Brain microvascular endothelial cell (primary cell): ENCODE measurements at regions not wholly inside any gene's neighbourhood (a gene's known extent, or its start where the extent isn't known, plus 50 kb on each side); places are given as distances from the start of the nearest gene placed in this dataset.

Experiments used
- DNase-seq: peaks from one replicate; pipeline ENCODE4 v3.0.0-alpha.2; 2020
- H3K27ac ChIP-seq: fragments of 250-450 bp; sonication (Bioruptor Pico); 2 replicates; pipeline ENCODE4 v1.5.1; 2020; ENCODE audit warnings: mild to moderate bottlenecking, moderate library complexity
- H3K27me3 ChIP-seq: fragments of 250-450 bp; sonication (Bioruptor Pico); replicated peaks from 2 replicates; pipeline ENCODE4 v1.5.1; 2020; ENCODE audit warnings: mild to moderate bottlenecking
- H3K36me3 ChIP-seq: fragments of 250-450 bp; sonication (Bioruptor Pico); replicated peaks from 2 replicates; pipeline ENCODE4 v1.5.1; 2020; ENCODE audit warnings: mild to moderate bottlenecking
- H3K4me3 ChIP-seq: 2 replicates; pipeline ENCODE4 v1.5.1; 2011; ENCODE audit warnings: low read depth, mild to moderate bottlenecking, control low read depth, low read length, moderate library complexity
- in situ Hi-C: cut with HindIII; loops from 2 replicates; pipeline ENCODE4 v1.10.0; 2017; ENCODE audit warnings: low sequenced_read_pairs, low pct_ligation_motif_present
- TF ChIP-seq, protein P1 (sequence below): IDR thresholded peaks from 2 replicates; pipeline ENCODE4 v1.5.1; 2011; ENCODE audit warnings: low read depth, mild to moderate bottlenecking, moderate library complexity, low read length, control low read depth, inconsistent platforms; ENCODE audit errors: missing control alignments

GRCh38 chr12:23084236-23084995, 459.4 kb downstream of the ETNK1 start:
- no peaks in the 10 kb centered on the region for H3K36me3 ChIP-seq
- peak overlapping the region; percentile 22 for H3K27ac ChIP-seq
- TF ChIP-seq, protein P1, sequence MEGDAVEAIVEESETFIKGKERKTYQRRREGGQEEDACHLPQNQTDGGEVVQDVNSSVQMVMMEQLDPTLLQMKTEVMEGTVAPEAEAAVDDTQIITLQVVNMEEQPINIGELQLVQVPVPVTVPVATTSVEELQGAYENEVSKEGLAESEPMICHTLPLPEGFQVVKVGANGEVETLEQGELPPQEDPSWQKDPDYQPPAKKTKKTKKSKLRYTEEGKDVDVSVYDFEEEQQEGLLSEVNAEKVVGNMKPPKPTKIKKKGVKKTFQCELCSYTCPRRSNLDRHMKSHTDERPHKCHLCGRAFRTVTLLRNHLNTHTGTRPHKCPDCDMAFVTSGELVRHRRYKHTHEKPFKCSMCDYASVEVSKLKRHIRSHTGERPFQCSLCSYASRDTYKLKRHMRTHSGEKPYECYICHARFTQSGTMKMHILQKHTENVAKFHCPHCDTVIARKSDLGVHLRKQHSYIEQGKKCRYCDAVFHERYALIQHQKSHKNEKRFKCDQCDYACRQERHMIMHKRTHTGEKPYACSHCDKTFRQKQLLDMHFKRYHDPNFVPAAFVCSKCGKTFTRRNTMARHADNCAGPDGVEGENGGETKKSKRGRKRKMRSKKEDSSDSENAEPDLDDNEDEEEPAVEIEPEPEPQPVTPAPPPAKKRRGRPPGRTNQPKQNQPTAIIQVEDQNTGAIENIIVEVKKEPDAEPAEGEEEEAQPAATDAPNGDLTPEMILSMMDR = no peak
- in situ Hi-C loops = no loop called here
- H3K4me3 ChIP-seq = no peak overlapping the region
- H3K27me3 ChIP-seq = no peaks in the 10 kb centered on the region
- peak; percentile 94 for DNase-seq

DNA sequence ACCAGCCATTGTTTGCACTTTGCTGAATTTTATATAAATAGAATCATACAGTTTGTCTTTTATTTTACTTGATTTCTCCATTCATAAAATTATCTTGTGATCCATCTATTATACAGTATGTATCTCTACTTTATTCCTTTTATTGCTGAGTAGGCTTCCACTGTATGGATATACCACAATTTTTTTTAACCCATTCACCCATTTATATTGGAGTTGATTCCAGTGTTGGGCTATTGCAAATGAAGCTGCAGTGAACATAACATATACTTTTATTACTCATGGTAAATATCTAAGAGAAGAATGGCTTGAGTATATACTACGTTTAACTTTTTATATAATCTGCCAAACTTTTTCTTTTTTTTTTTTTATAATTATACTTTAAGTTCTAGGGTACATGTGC, 463.6 kb downstream of the ETNK1 start:
- no peaks in the 10 kb centered on the region for H3K27me3 ChIP-seq
- in situ Hi-C loops = no loop called here
- no peak for DNase-seq
- H3K27ac ChIP-seq = no peak overlapping the region
- H3K36me3 ChIP-seq = no peaks in the 10 kb centered on the region
- TF ChIP-seq, protein P1 = no peak
- no peak overlapping the region for H3K4me3 ChIP-seq

- in situ Hi-C loops = no loop called here
- H3K36me3 ChIP-seq = no peaks in the 10 kb centered on the region
- no peaks in the 10 kb centered on the region for H3K27me3 ChIP-seq
- no peak overlapping the region for H3K27ac ChIP-seq
- DNase-seq = no peak
- no peak overlapping the region for H3K4me3 ChIP-seq
- TF ChIP-seq, protein P1 = no peak
Measured at GRCh38 chr12:23093488-23093887, 468.5 kb downstream of the ETNK1 start.

- H3K27me3 ChIP-seq = no peaks in the 10 kb centered on the region
- TF ChIP-seq, protein P1 = no peak
- H3K4me3 ChIP-seq = no peak overlapping the region
- in situ Hi-C loops = no loop called here
- H3K27ac ChIP-seq = no peak overlapping the region
- H3K36me3 ChIP-seq = no peaks in the 10 kb centered on the region
- DNase-seq = no peak
Measured at GRCh38 chr12:23096321-23096720, 471.4 kb downstream of the ETNK1 start.

- Histone ChIP-seq H3K27ac (no peak overlapping the region), H3K27me3 (no peaks in the 10 kb centered on the region), H3K36me3 (no peaks in the 10 kb centered on the region), H3K4me3 (no peak overlapping the region)
- in situ Hi-C loops = no loop called here
- no peak for DNase-seq
- TF ChIP-seq, protein P1 = no peak
Measured at GRCh38 chr12:23098110-23098509, 473.1 kb downstream of the ETNK1 start.

DNA sequence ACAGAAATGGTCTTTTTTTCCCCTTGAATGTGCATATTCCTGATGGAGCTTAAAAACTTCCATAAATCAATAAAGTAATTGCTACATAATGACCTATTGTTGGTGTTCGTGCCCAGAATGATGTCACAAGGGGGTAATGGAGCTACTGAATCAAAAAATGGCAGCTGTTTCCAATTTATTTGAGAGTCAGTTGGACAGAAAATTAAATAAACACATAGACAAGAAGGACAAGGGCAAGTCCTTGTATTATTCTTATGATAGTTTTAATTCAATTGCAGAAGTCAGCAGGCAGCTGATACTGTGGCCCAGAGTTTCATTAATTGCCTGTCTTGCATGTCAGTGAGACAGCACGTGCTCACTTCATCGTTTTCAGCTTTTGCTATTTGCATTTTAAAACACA, 473.5 kb downstream of the ETNK1 start:
- H3K4me3 ChIP-seq = no peak overlapping the region
- TF ChIP-seq, protein P1 = no peak
- no peak overlapping the region for H3K27ac ChIP-seq
- H3K36me3 ChIP-seq = no peaks in the 10 kb centered on the region
- in situ Hi-C loops = no loop called here
- no peaks in the 10 kb centered on the region for H3K27me3 ChIP-seq
- DNase-seq = no peak
